ENCODE measurements at regions not wholly inside any gene's neighbourhood (a gene's known extent, or its start where the extent isn't known, plus 50 kb on each side); places are given as distances from the start of the nearest gene placed in this dataset.

DNA sequence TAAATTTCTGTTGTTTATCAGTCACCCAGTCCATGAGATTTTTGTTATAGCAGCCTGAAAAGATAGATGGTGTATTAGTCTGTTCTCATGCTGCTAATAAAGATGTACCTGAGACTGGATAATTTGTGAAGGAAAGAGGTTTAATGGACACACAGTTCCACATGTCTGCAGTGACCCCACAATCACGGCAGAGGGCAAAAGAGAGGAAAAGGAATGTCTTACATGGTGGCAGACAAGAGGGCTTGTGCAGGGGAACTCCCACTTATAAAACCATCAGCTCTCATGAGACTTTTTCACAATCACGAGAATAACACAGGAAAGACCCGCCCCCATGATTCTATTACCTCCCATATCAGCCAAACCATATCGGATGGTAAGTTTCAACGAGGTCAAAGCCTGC, 309.2 kb downstream of the LIG4 start:
- TF ChIP-seq ZFP3 (CRISPR knock-in tag; IDR thresholded peaks at IDR 0.05): no peak
- TF ChIP-seq ZFP30 (CRISPR knock-in tag; IDR thresholded peaks at IDR 0.05): no peak
- no peak for TF ChIP-seq ISL1 (CRISPR knock-in tag; IDR thresholded peaks at IDR 0.05)
- TF ChIP-seq, protein P1, sequence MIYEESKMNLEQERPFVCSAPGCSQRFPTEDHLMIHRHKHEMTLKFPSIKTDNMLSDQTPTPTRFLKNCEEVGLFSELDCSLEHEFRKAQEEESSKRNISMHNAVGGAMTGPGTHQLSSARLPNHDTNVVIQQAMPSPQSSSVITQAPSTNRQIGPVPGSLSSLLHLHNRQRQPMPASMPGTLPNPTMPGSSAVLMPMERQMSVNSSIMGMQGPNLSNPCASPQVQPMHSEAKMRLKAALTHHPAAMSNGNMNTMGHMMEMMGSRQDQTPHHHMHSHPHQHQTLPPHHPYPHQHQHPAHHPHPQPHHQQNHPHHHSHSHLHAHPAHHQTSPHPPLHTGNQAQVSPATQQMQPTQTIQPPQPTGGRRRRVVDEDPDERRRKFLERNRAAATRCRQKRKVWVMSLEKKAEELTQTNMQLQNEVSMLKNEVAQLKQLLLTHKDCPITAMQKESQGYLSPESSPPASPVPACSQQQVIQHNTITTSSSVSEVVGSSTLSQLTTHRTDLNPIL (CRISPR knock-in tag; IDR thresholded peaks at IDR 0.05; ENCODE audit: low read depth): no peak
- no peak for TF ChIP-seq PPARA (CRISPR knock-in tag; IDR thresholded peaks at IDR 0.05; ENCODE audit: borderline replicate concordance)
